ENCODE measurements at regions not wholly inside any gene's neighbourhood (a gene's known extent, or its start where the extent isn't known, plus 50 kb on each side); places are given as distances from the start of the nearest gene placed in this dataset.

GRCh38 chr18:43213816-43214215, 63.5 kb downstream of the SYT4 start:
- no peak for DNase-seq

DNA sequence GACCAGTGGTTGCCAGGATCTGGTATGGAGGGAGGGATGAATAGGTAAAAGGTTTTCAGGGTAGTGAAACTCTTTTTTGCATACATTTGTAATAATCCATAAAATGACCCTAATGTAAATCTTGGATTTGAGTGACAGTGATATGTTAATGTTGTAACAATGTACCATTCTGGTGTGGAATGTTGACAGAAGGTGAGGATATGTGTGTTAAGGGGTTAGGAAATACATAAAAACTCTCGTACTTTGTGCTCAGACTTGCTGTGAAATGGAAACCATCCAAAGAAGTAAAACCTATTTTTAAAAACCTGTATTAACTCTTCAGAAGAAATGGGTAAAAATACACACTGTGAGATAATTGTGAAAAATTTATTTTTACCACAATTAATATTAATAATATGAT, 66.2 kb downstream of the SYT4 start:
- no peak for DNase-seq

DNA sequence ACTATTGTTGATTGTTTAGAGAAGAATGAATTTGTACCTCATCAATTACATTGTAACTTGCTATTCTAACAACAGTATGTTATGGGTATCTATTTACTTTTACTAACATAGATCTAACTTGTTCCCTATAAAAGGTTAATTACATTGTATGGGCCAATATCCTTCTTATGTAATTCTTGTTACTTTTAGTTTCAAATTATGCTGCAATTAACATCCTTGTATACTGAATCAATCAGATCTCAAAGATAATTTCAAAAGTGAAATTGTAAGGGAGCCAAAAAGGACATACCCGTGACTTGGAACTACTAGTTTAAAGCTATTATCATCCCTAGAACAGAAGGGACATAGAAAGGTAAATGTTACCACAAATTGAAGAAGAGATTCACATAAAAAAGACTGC, 79.9 kb upstream of the RIT2 start:
- no peak for DNase-seq

- no peak for DNase-seq
Observed at GRCh38 chr18:43193336-43193735, 77.9 kb upstream of the RIT2 start.

DNA sequence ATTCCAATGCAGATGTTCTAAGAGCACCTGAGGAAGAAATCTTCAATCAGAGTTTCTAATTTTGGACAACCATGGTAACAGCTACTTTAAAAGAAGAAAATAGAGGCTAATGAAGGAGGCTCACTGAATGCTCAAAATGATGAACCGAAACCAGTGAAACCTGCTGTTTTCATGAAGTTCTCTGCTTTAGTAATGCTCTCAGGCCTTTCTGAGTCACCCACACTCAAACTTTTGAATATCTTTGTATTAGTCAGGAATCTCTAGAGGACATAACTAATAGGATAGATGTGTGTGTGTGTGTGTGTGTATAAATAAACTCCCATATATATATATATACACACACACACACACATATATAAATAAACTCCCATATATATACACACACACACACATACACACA, 76.9 kb upstream of the RIT2 start:
- no peak for DNase-seq

DNA sequence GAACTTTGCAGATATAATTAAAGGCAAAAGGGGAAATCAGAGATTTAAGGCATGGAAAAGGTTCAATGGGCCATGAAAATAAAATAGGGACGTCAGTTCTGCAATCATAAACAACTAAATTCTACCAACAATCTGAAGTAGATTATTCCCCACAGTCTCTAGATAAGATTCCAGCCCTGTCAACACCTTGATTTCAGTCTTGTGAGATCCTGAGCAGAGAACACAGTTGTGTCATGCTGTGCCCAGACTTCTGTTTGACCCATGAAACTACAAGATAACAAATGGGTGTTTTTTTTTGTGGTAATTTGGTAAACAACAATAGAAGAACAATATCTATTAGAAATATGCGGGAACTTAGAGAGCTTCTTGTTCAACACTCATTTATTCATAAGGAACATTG, 66.2 kb upstream of the RIT2 start:
- no peak for DNase-seq

GRCh38 chr18:43180814-43181213, 65.3 kb upstream of the RIT2 start:
- DNase-seq = no peak

GRCh38 chr18:43175257-43175656, 59.8 kb upstream of the RIT2 start:
- DNase-seq = peak; percentile 15

DNA sequence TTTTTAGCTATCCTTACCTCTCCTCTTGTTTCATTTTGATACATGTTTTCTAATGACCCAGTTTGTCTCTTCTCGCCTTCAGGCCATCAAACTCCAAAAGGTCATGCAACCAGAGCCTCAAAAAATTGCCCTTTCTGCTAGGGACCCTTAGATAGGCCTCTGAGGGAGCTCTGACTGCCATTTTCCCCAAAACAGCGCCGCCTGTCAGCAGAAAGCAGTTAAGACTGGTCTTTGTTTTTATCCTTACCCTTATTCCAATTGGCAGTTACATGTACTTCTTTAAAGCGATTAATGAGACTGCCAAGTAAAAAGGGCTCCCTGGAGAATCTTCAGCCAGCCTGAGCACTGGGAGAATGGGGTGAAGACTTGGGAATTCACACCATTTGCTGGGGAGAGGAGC, 55.1 kb upstream of the RIT2 start:
- no peak for DNase-seq
